Fibroblast of lung (primary cell): ENCODE measurements at regions not wholly inside any gene's neighbourhood (a gene's known extent, or its start where the extent isn't known, plus 50 kb on each side); places are given as distances from the start of the nearest gene placed in this dataset.
A peak's percentile ranks its signal among the peaks of the same experiment; 100 is the strongest.

ENCODE experiments used
- DNase-seq, 2 donors: peaks; one replicate each; pipeline versions ENCODE4 v3.0.0 to v3.0.0-alpha.2; 2010; ENCODE audit warnings: low read depth in 2 of 2
- H2AFZ ChIP-seq: 2 replicates; pipeline ENCODE4 v1.5.1; 2012; ENCODE audit warnings: low read length, control low read depth, inconsistent platforms
- H3K27ac ChIP-seq: 2 replicates; pipeline ENCODE4 v1.5.1; 2011; ENCODE audit warnings: low read length, control low read depth; ENCODE audit not compliant: insufficient read depth
- H3K27me3 ChIP-seq: 2 replicates; pipeline ENCODE4 v1.5.1; 2011; ENCODE audit warnings: mild to moderate bottlenecking, low read length; ENCODE audit not compliant: control insufficient read depth, insufficient read depth
- H3K36me3 ChIP-seq: 2 replicates; pipeline ENCODE4 v1.5.1; 2011; ENCODE audit warnings: low read length; ENCODE audit not compliant: control insufficient read depth, insufficient read depth
- H3K4me1 ChIP-seq: 2 replicates; pipeline ENCODE4 v1.5.1; 2011; ENCODE audit warnings: low read length; ENCODE audit not compliant: control insufficient read depth, insufficient read depth; ENCODE audit errors: extremely low read depth
- H3K4me2 ChIP-seq: 2 replicates; pipeline ENCODE4 v1.5.1; 2011; ENCODE audit warnings: low read length, control low read depth; ENCODE audit not compliant: insufficient read depth; ENCODE audit errors: extremely low read depth
- H3K4me3 ChIP-seq, 4 experiments: fragments of 200-600 bp in 1 of 4; sonication (generic) in 1 of 4; replicated peaks in 1 of 4; 2 replicates each; pipeline ENCODE4 v1.5.1; 2011 to 2016; ENCODE audit warnings: low read length in 4 of 4, low read depth in 3 of 4, mild to moderate bottlenecking in 3 of 4, control low read depth in 2 of 4, inconsistent platforms in 1 of 4, mixed read lengths in 1 of 4; ENCODE audit not compliant: insufficient read depth in 1 of 4; ENCODE audit errors: control extremely low read depth in 1 of 4
- H3K79me2 ChIP-seq: 2 replicates; pipeline ENCODE4 v1.5.1; 2012; ENCODE audit warnings: mild to moderate bottlenecking, low read length, inconsistent platforms; ENCODE audit not compliant: control insufficient read depth, insufficient read depth
- H3K9ac ChIP-seq: 2 replicates; pipeline ENCODE4 v1.5.1; 2011; ENCODE audit warnings: mild to moderate bottlenecking, low read length, control low read depth; ENCODE audit not compliant: insufficient read depth
- H3K9me3 ChIP-seq: 2 replicates; pipeline ENCODE4 v1.5.1; 2012; ENCODE audit warnings: low read depth, low read length; ENCODE audit not compliant: control insufficient read depth, insufficient read depth
- H4K20me1 ChIP-seq: 2 replicates; pipeline ENCODE4 v1.5.1; 2011; ENCODE audit warnings: low read length; ENCODE audit not compliant: control insufficient read depth, insufficient read depth; ENCODE audit errors: extremely low read depth
- EZH2 ChIP-seq: IDR thresholded peaks from 2 replicates; pipeline ENCODE4 v1.5.1; 2012; ENCODE audit warnings: low read length, control low read depth, mild to moderate bottlenecking; ENCODE audit errors: missing control alignments
- TF ChIP-seq, protein P1 (sequence below), 2 donors: IDR thresholded peaks in 1 of 2; conservative IDR thresholded peaks in 1 of 2; 1 replicate in 1 of 2; 2 replicates in 1 of 2; pipeline ENCODE4 v1.5.1; 2011 to 2012; ENCODE audit warnings: low read length in 2 of 2, control low read depth in 1 of 2, inconsistent platforms in 1 of 2, low read depth in 1 of 2, mild to moderate bottlenecking in 1 of 2

DNA sequence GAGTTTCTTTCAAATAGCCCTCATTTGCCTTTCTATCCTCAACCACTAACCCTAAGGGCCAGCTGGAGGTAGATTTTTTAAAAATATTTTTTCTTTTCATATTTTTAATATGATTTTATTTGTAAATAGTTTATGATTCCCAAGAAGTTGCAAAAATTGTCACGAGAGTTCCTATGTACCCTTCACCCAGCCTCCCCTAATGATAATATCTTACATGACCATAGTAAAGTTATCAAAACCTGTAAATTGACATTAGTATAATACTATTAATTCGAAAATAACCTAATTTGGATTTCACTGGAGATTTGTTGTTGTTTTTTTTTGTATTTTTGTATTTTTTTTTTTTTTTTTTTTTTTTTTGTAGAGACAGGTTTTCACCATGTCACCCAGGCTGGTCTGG is 495.5 kb downstream of the MIAT start:
- no peaks in the 10 kb centered on the region for H3K36me3 ChIP-seq
- no peak overlapping the region for H3K4me3 ChIP-seq
- H3K9me3 ChIP-seq: no peaks in the 10 kb centered on the region
- DNase-seq: no peak
- no peak overlapping the region for H2AFZ ChIP-seq
- no peaks in the 10 kb centered on the region for H3K79me2 ChIP-seq
- peaks cover 5% of the 10 kb centered on the region for H3K4me1 ChIP-seq
- H3K27me3 ChIP-seq: no peaks in the 10 kb centered on the region
- no peak overlapping the region for H3K4me2 ChIP-seq
- H3K27ac ChIP-seq: no peak overlapping the region
- H3K9ac ChIP-seq: no peak overlapping the region
- H4K20me1 ChIP-seq: no peaks in the 10 kb centered on the region
- TF ChIP-seq EZH2: no peak
- TF ChIP-seq, protein P1, sequence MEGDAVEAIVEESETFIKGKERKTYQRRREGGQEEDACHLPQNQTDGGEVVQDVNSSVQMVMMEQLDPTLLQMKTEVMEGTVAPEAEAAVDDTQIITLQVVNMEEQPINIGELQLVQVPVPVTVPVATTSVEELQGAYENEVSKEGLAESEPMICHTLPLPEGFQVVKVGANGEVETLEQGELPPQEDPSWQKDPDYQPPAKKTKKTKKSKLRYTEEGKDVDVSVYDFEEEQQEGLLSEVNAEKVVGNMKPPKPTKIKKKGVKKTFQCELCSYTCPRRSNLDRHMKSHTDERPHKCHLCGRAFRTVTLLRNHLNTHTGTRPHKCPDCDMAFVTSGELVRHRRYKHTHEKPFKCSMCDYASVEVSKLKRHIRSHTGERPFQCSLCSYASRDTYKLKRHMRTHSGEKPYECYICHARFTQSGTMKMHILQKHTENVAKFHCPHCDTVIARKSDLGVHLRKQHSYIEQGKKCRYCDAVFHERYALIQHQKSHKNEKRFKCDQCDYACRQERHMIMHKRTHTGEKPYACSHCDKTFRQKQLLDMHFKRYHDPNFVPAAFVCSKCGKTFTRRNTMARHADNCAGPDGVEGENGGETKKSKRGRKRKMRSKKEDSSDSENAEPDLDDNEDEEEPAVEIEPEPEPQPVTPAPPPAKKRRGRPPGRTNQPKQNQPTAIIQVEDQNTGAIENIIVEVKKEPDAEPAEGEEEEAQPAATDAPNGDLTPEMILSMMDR (conservative IDR thresholded peaks at IDR 0.05 in 1 of 2, IDR thresholded peaks at IDR 0.05 in 1 of 2; ENCODE audit: low read depth in 1 of 2, low read length in 2 of 2): no peak

DNA sequence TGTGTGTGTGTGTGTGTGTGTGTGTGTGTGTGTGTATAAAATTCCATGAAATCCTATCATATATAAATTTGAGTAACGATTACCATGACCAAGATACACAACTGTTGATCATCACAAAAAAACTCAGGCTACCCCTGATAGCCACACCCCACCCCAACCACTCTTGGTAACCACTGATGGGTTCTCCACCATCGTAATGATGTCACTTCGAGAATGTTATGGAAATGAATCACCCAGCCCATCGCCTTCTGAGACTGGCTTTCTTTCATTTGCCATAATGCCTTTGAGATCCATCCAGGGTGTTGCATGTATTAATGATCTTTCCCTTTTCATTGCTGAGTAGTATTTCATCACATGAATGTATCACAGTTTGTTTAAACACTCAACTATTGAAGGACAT is 496.0 kb downstream of the MIAT start:
- peaks cover 5% of the 10 kb centered on the region for H3K4me1 ChIP-seq
- no peaks in the 10 kb centered on the region for H4K20me1 ChIP-seq
- H3K27me3 ChIP-seq: no peaks in the 10 kb centered on the region
- H3K36me3 ChIP-seq: no peaks in the 10 kb centered on the region
- H3K4me2 ChIP-seq: no peak overlapping the region
- TF ChIP-seq, protein P1 (conservative IDR thresholded peaks at IDR 0.05 in 1 of 2, IDR thresholded peaks at IDR 0.05 in 1 of 2; ENCODE audit: low read depth in 1 of 2, low read length in 2 of 2): no peak
- no peak for TF ChIP-seq EZH2
- no peak overlapping the region for H3K4me3 ChIP-seq
- no peak overlapping the region for H3K9ac ChIP-seq
- peak in 1 of 2 donors; percentile 25 for DNase-seq
- H3K27ac ChIP-seq: no peak overlapping the region
- no peak overlapping the region for H2AFZ ChIP-seq
- H3K9me3 ChIP-seq: no peaks in the 10 kb centered on the region
- H3K79me2 ChIP-seq: no peaks in the 10 kb centered on the region

GRCh38 chr22:27154717-27155116 is 497.3 kb downstream of the MIAT start:
- no peak overlapping the region for H3K9ac ChIP-seq
- peaks cover 5% of the 10 kb centered on the region for H3K4me1 ChIP-seq
- DNase-seq: no peak
- H3K79me2 ChIP-seq: no peaks in the 10 kb centered on the region
- H3K9me3 ChIP-seq: no peaks in the 10 kb centered on the region
- H3K27me3 ChIP-seq: peaks cover 1% of the 10 kb centered on the region
- no peak overlapping the region for H3K4me3 ChIP-seq
- no peak overlapping the region for H3K4me2 ChIP-seq
- no peak overlapping the region for H2AFZ ChIP-seq
- no peaks in the 10 kb centered on the region for H3K36me3 ChIP-seq
- TF ChIP-seq, protein P1 (conservative IDR thresholded peaks at IDR 0.05 in 1 of 2, IDR thresholded peaks at IDR 0.05 in 1 of 2; ENCODE audit: low read depth in 1 of 2, low read length in 2 of 2): no peak
- TF ChIP-seq EZH2: no peak
- H4K20me1 ChIP-seq: no peaks in the 10 kb centered on the region
- no peak overlapping the region for H3K27ac ChIP-seq
